AG04450 (cell line): ENCODE measurements at regions not wholly inside any gene's neighbourhood (a gene's known extent, or its start where the extent isn't known, plus 50 kb on each side); places are given as distances from the start of the nearest gene placed in this dataset.

Experiments
- CTCF ChIA-PET: fragments of 300-600, 350-600 bp; formaldehyde crosslinking; extraction: SDS; loops from one replicate; lab custom pipeline; 2022; ENCODE audit warnings: antibody characterized with exemption, inconsistent platforms; lab: Charles Lee
- POLR2A ChIA-PET: fragments of 350-600 bp; formaldehyde crosslinking; extraction: SDS; loops from one replicate; lab custom pipeline; 2021; ENCODE audit warnings: antibody characterized with exemption, inconsistent platforms; lab: Yijun Ruan, JAX
- DNase-seq: peaks from one replicate; pipeline ENCODE4 v3.0.0-alpha.2; 2011; ENCODE audit warnings: low read depth, low spot score
- H3K27ac ChIP-seq: one replicate; pipeline ENCODE4 v1.5.1; 2012; ENCODE audit warnings: low read depth, low read length, control low read depth
- H3K27me3 ChIP-seq: one replicate; pipeline ENCODE4 v1.6.0; 2012; ENCODE audit warnings: low read length; ENCODE audit not compliant: control insufficient read depth, insufficient read depth
- H3K4me3 ChIP-seq: 2 replicates; pipeline ENCODE4 v1.5.1; 2011; ENCODE audit warnings: mild to moderate bottlenecking, low read depth, low read length, control low read depth
- H3K9me3 ChIP-seq: 2 replicates; pipeline ENCODE4 v1.5.1; 2012; ENCODE audit warnings: low read length; ENCODE audit not compliant: control insufficient read depth, insufficient read depth
- CTCF ChIP-seq: IDR thresholded peaks from 2 replicates; pipeline ENCODE4 v1.5.1; 2011; ENCODE audit warnings: low read depth, low read length, control low read depth, inconsistent platforms

GRCh38 chr2:21657445-21657844 is 533.7 kb downstream of the TDRD15 start:
- no peak for TF ChIP-seq CTCF
- CTCF ChIA-PET: no interaction called here
- Histone ChIP-seq H3K27me3 (no peaks in the 10 kb centered on the region), H3K4me3 (no peak overlapping the region), H3K27ac (no peak overlapping the region), H3K9me3 (no peaks in the 10 kb centered on the region)
- DNase-seq: no peak
- POLR2A ChIA-PET: no interaction called here

- TF ChIP-seq CTCF: no peak
- no peak overlapping the region for H3K4me3 ChIP-seq
- no peak overlapping the region for H3K27ac ChIP-seq
- H3K9me3 ChIP-seq: no peaks in the 10 kb centered on the region
- DNase-seq: no peak
- ChIA-PET CTCF (no interaction called here), POLR2A (no interaction called here)
- no peaks in the 10 kb centered on the region for H3K27me3 ChIP-seq
Observed at GRCh38 chr2:21658269-21658668, 534.5 kb downstream of the TDRD15 start.

DNA sequence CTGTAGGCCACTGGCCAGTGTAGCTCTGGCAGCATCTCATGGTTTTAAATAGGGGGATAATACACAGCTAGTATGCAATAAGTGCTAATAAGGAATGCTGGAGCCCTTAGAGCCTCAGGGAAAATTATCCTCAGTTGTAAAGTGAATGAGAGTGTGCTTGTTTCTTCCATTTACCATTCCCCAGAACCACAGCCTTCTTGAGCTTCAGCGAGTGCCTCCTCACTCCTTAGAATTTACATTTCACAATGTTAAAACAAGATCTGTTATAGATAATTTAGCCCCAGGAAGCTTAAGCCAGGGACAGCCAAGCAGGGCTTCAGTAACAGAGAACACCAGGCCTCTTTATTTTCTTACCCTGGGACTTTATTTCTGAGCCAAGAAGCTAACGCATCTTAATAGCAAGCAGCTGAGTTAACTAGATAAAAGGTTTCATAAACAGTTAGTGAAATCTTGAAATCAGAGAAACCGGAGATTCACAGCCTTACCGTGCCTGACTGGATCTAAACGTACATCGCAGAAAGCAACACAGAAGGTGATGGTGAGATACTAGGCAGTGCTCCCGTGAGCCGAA is 535.2 kb downstream of the TDRD15 start:
- Histone ChIP-seq H3K27me3 (no peaks in the 10 kb centered on the region), H3K27ac (peak overlapping the region; percentile 25), H3K4me3 (no peak overlapping the region), H3K9me3 (no peaks in the 10 kb centered on the region)
- no peak for TF ChIP-seq CTCF
- ChIA-PET POLR2A (no interaction called here), CTCF (no interaction called here)
- no peak for DNase-seq

GRCh38 chr2:21664083-21664482 is 540.3 kb downstream of the TDRD15 start:
- ChIA-PET CTCF (no interaction called here), POLR2A (no interaction called here)
- Histone ChIP-seq H3K4me3 (no peak overlapping the region), H3K27me3 (no peaks in the 10 kb centered on the region), H3K9me3 (no peaks in the 10 kb centered on the region), H3K27ac (no peak overlapping the region)
- DNase-seq: no peak
- TF ChIP-seq CTCF: no peak

DNA sequence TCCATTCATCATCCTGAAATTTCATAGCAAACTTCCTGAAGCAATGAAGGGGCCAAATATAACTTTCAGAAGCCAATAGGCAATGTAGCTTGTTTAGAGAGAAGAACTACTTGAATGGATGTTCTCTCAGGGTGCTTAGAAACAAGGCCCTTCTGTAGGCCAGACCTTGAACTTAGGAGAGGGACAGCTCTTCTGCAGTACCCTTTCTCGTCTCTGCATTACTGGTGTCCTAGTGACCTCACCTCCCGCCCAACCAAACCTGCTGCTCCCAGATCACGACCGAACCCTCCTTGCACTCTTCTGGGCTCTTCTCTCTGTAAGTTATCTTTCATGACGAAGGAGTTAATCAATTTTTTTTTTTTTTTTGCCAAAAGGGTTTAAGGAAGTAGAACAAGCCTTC is 543.9 kb downstream of the TDRD15 start:
- Histone ChIP-seq H3K27me3 (no peaks in the 10 kb centered on the region), H3K9me3 (no peaks in the 10 kb centered on the region), H3K4me3 (no peak overlapping the region), H3K27ac (no peak overlapping the region)
- no peak for DNase-seq
- ChIA-PET CTCF (no interaction called here), POLR2A (no interaction called here)
- no peak for TF ChIP-seq CTCF
